Vagina (tissue), 2 donors: ENCODE measurements at regions not wholly inside any gene's neighbourhood (a gene's known extent, or its start where the extent isn't known, plus 50 kb on each side); places are given as distances from the start of the nearest gene placed in this dataset.

Source experiments
- DNase-seq, 2 donors: peaks; one replicate each; pipeline ENCODE4 v3.0.0-alpha.2; 2017; ENCODE audit errors: extremely low spot score in 2 of 2
- H3K27ac ChIP-seq: fragments of 200-600 bp; sonication (generic); one replicate; pipeline ENCODE4 v1.5.1; 2019
- H3K27me3 ChIP-seq: fragments of 200-600 bp; sonication (generic); one replicate; pipeline ENCODE4 v1.5.1; 2019
- H3K36me3 ChIP-seq, 2 donors: fragments of 200-600 bp; sonication (generic); one replicate each; pipeline ENCODE4 v1.5.1; 2017 to 2019
- H3K4me1 ChIP-seq: fragments of 200-600 bp; sonication (generic); one replicate; pipeline ENCODE4 v1.5.1; 2019
- H3K4me3 ChIP-seq, 2 donors: fragments of 200-600 bp; sonication (generic); 1 replicate in 1 of 2; 2 replicates in 1 of 2; pipeline ENCODE4 v1.5.1; 2016 to 2019
- H3K9me3 ChIP-seq: fragments of 200-600 bp; sonication (generic); one replicate; pipeline ENCODE4 v1.5.1; 2019
- POLR2A ChIP-seq, 2 donors: fragments of 450-650 bp; IDR thresholded peaks; one replicate each; pipeline ENCODE4 v1.6.1; 2017; ENCODE audit warnings: antibody characterized with exemption in 2 of 2, mild to moderate bottlenecking in 2 of 2, moderate library complexity in 2 of 2
- POLR2AphosphoS5 ChIP-seq, 2 donors: sonication (generic); formaldehyde crosslinking; IDR thresholded peaks; one replicate each; pipeline ENCODE4 v1.9.0; 2017; ENCODE audit warnings: antibody characterized with exemption in 2 of 2, mild to moderate bottlenecking in 2 of 2, low read depth in 1 of 2; ENCODE audit not compliant: insufficient read depth in 1 of 2
- intact Hi-C: fragments of 100-400 bp; cut with DNase I; formaldehyde crosslinking; loops from one replicate; pipeline ENCODE4 v1.15.1; 2023
- TF ChIP-seq, protein P1 (sequence below), 3 experiments: fragments of 450-650 bp in 2 of 3; fragments of 200-600 bp in 1 of 3; sonication (generic) in 1 of 3; IDR thresholded peaks; one replicate each; pipeline ENCODE4 v1.5.1; 2017 to 2019; ENCODE audit warnings: antibody characterized with exemption in 3 of 3, mild to moderate bottlenecking in 2 of 3, moderate library complexity in 2 of 3

DNA sequence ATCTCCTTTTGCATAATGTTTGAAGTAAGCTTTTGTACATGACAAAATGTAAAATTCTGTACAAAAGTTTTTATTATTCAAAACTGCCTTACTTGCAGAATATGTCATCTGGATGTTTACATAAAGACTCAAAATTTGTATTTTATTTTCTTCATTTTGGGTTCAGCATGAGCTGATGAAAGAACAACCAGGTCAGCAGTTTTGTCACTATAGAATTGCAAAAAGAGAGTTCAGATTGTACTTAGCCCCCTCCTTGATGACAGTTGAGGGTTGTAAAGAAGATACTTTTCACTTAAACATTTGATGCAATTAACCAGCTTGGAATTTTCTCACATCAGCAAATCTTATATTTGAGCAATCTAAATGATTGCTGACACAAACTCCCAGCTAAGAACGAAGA, 669.3 kb downstream of the PLA2G4A start:
- no peak for DNase-seq
- Histone ChIP-seq H3K4me1 (no peaks in the 10 kb centered on the region), H3K27ac (no peak overlapping the region), H3K4me3 (no peak overlapping the region), H3K36me3 (no peaks in the 10 kb centered on the region), H3K9me3 (no peaks in the 10 kb centered on the region), H3K27me3 (no peaks in the 10 kb centered on the region)
- intact Hi-C loops: no loop called here
- TF ChIP-seq POLR2AphosphoS5 (IDR thresholded peaks at IDR 0.05; ENCODE audit: insufficient read depth in 1 of 2, low read depth in 1 of 2) (no peak), POLR2A (IDR thresholded peaks at IDR 0.05) (no peak)
- TF ChIP-seq, protein P1, sequence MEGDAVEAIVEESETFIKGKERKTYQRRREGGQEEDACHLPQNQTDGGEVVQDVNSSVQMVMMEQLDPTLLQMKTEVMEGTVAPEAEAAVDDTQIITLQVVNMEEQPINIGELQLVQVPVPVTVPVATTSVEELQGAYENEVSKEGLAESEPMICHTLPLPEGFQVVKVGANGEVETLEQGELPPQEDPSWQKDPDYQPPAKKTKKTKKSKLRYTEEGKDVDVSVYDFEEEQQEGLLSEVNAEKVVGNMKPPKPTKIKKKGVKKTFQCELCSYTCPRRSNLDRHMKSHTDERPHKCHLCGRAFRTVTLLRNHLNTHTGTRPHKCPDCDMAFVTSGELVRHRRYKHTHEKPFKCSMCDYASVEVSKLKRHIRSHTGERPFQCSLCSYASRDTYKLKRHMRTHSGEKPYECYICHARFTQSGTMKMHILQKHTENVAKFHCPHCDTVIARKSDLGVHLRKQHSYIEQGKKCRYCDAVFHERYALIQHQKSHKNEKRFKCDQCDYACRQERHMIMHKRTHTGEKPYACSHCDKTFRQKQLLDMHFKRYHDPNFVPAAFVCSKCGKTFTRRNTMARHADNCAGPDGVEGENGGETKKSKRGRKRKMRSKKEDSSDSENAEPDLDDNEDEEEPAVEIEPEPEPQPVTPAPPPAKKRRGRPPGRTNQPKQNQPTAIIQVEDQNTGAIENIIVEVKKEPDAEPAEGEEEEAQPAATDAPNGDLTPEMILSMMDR (IDR thresholded peaks at IDR 0.05): no peak

DNA sequence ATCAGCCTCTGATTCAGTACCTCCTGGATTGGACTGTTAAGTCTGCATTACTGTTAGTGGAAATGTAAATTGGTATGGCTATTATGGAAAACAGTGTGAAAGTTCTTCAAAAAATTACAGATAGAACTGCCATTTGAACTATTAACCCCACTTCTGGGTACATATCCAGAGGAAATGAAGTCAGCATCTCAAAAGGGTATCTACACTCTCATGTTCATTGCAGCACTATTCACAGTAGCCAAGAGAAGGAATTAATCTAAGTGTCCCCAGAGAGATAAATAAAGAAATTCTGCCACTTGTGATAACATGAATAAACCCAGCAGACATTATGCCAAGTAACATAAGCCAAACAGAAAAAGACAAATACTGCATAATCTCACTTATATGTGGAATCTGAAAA, 676.0 kb downstream of the PLA2G4A start:
- TF ChIP-seq POLR2AphosphoS5 (IDR thresholded peaks at IDR 0.05; ENCODE audit: insufficient read depth in 1 of 2, low read depth in 1 of 2) (no peak), POLR2A (IDR thresholded peaks at IDR 0.05) (no peak)
- TF ChIP-seq, protein P1 (IDR thresholded peaks at IDR 0.05): no peak
- H3K36me3 ChIP-seq: no peaks in the 10 kb centered on the region
- intact Hi-C loops: no loop called here
- no peaks in the 10 kb centered on the region for H3K9me3 ChIP-seq
- H3K27ac ChIP-seq: no peak overlapping the region
- no peaks in the 10 kb centered on the region for H3K4me1 ChIP-seq
- DNase-seq: no peak
- no peaks in the 10 kb centered on the region for H3K27me3 ChIP-seq
- H3K4me3 ChIP-seq: no peak overlapping the region

DNA sequence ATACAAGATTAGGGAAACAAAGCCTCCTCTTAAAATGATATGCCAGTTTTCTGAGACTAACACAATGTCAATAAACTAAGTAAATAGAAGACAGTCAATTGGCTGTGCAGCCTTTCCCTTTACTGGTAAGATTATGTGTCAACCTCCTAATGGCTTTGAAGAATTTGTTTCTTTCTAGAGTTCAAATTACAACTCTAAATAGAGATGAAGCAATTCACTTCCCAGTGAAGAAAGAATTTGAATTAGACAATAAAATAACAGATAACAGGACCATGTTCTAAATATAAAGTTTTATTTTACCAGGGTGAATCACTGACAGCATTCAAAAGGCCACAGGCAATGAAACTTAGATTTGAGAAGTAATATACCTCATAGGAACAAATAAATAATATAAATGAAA, 680.3 kb downstream of the PLA2G4A start:
- Histone ChIP-seq H3K27me3 (no peaks in the 10 kb centered on the region), H3K4me1 (no peaks in the 10 kb centered on the region), H3K4me3 (no peak overlapping the region), H3K27ac (no peak overlapping the region), H3K9me3 (no peaks in the 10 kb centered on the region), H3K36me3 (no peaks in the 10 kb centered on the region)
- TF ChIP-seq, protein P1 (IDR thresholded peaks at IDR 0.05): no peak
- TF ChIP-seq POLR2AphosphoS5 (IDR thresholded peaks at IDR 0.05; ENCODE audit: insufficient read depth in 1 of 2, low read depth in 1 of 2) (no peak), POLR2A (IDR thresholded peaks at IDR 0.05) (no peak)
- no peak for DNase-seq
- intact Hi-C loops: no loop called here

DNA sequence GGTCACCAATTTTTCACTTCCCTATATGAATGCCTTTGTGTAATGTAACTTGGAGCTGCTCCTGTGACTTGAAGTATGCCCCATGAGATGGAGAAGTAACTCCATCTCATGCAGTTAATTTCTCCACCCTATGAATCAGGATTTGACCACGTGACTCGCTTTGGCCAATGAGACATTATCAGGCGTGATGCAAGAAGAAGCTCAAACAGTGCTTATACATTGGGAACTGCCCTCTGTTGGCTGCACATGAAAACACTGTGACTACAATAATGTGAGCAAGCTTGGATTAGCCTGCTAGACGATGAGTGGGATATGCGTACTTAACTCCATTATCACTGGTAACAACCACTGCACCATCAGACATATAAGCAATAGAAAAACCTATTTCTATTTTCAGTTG, 684.4 kb downstream of the PLA2G4A start:
- H3K4me1 ChIP-seq: no peaks in the 10 kb centered on the region

DNA sequence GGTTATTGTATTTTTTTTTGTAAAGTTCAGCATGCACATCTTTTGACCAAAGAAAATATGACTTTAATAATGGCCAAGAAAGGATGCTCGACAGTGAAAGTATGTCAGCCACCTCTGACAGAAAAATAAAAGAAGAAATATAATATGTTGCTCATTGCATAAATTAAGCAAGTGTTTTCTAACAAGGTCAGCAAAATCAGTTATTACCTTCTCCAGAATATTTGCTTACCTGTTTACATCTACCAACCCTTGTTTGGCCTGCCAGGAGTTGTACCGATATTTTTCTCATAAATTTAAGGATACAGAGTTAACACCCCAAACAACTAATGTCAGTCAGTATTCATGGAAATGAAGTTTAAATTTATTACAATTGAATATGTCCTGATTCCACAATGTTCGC, 685.4 kb downstream of the PLA2G4A start:
- no peak overlapping the region for H3K27ac ChIP-seq
- TF ChIP-seq POLR2A (IDR thresholded peaks at IDR 0.05): no peak
- TF ChIP-seq, protein P1 (IDR thresholded peaks at IDR 0.05): no peak
- no peak for TF ChIP-seq POLR2AphosphoS5 (IDR thresholded peaks at IDR 0.05; ENCODE audit: insufficient read depth in 1 of 2, low read depth in 1 of 2)
- H3K9me3 ChIP-seq: no peaks in the 10 kb centered on the region
- H3K27me3 ChIP-seq: no peaks in the 10 kb centered on the region
- H3K4me3 ChIP-seq: no peak overlapping the region
- H3K4me1 ChIP-seq: no peaks in the 10 kb centered on the region
- no peak for DNase-seq
- H3K36me3 ChIP-seq: no peaks in the 10 kb centered on the region
- intact Hi-C loops: no loop called here

More for the DNA sequence above, 684.4 kb downstream of the PLA2G4A start:
- Histone ChIP-seq H3K27me3 (no peaks in the 10 kb centered on the region), H3K27ac (no peak overlapping the region), H3K9me3 (no peaks in the 10 kb centered on the region), H3K4me3 (no peak overlapping the region), H3K36me3 (no peaks in the 10 kb centered on the region)
- DNase-seq: no peak
- intact Hi-C loops: no loop called here
- TF ChIP-seq, protein P1 (IDR thresholded peaks at IDR 0.05): no peak
- TF ChIP-seq POLR2A (IDR thresholded peaks at IDR 0.05) (no peak), POLR2AphosphoS5 (IDR thresholded peaks at IDR 0.05; ENCODE audit: insufficient read depth in 1 of 2, low read depth in 1 of 2) (no peak)
